ENCODE measurements at regions not wholly inside any gene's neighbourhood (a gene's known extent, or its start where the extent isn't known, plus 50 kb on each side); places are given as distances from the start of the nearest gene placed in this dataset.

DNA sequence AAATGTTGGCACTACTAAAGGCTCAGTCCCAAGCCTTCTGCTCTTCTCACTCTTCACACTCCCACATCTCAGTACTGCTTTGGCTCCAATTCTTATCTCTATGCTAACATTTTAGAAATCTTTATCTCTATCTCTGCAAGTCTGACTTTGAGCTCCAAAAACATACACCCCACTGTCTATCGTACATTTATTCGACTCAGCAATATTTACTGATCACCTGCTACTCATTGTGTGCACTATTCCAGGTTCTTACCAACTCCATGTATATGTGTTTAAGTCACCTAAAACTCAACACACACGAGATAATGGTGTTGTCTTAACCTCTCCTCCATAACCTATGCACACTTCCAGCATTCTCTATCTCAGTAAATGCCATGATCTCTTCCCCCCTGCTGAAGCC lies 268.2 kb upstream of the CRIM1 start:
- H3K4me3 ChIP-seq (ENCODE audit: low read length), result no peak overlapping the region
- H3K27ac ChIP-seq (ENCODE audit: low read length), result no peak overlapping the region
- no peaks in the 10 kb centered on the region for H3K27me3 ChIP-seq (ENCODE audit: control insufficient read depth, insufficient read depth, low read length)

DNA sequence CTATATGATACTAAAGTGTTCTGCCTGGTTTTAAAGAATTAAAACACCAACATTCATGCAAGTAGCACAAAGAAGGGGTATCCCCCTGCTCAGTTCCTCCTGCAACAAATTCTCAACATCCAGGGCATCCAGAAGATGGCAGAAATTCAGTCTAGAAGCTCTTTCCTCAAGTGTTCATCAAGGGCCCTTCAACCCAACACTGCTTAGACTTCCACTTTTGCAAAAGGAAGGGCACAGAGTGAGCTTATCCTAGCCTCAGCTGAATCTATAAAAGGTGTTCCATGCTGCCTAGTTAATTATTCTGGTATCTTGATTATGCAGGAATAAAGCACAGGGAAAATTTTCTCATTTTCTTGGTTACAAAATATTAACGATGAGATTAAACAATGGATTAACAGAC lies 275.8 kb upstream of the CRIM1 start:
- no peaks in the 10 kb centered on the region for H3K36me3 ChIP-seq (ENCODE audit: control insufficient read depth, low read depth, low read length)
- no peaks in the 10 kb centered on the region for H3K9me3 ChIP-seq (ENCODE audit: control insufficient read depth, low read depth, low read length)
- H3K27ac ChIP-seq (ENCODE audit: low read length), result no peak overlapping the region
- H3K9ac ChIP-seq (ENCODE audit: low read length), result no peak overlapping the region
- H3K4me1 ChIP-seq (ENCODE audit: control insufficient read depth, low read depth, low read length), result no peaks in the 10 kb centered on the region
- H3K4me3 ChIP-seq (ENCODE audit: low read length), result no peak overlapping the region
- no peaks in the 10 kb centered on the region for H3K27me3 ChIP-seq (ENCODE audit: control insufficient read depth, insufficient read depth, low read length)

More for the DNA sequence above, 268.2 kb upstream of the CRIM1 start:
- no peaks in the 10 kb centered on the region for H3K36me3 ChIP-seq (ENCODE audit: control insufficient read depth, low read depth, low read length)
- no peaks in the 10 kb centered on the region for H3K4me1 ChIP-seq (ENCODE audit: control insufficient read depth, low read depth, low read length)
- H3K9ac ChIP-seq (ENCODE audit: low read length), result no peak overlapping the region
- no peaks in the 10 kb centered on the region for H3K9me3 ChIP-seq (ENCODE audit: control insufficient read depth, low read depth, low read length)

DNA sequence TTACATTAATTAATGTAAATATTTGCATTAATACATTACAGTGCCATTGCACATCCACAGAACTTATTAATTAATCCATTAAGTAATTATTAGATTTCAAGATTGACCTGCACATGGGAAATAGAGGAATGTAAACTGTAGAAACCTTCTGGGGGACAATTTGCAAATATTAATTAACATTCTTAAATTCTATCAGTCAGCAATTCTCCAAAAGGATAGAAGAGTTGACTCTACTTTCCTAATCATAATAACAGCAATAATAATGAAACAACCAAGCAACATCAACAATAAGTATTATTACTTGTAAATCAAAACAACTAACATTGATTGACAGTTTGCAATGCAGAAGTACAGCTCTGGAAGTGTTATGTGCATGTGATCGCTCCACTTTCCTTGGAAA lies 281.6 kb upstream of the CRIM1 start:
- Histone ChIP-seq H3K27me3 (ENCODE audit: control insufficient read depth, insufficient read depth, low read length) (no peaks in the 10 kb centered on the region), H3K36me3 (ENCODE audit: control insufficient read depth, low read depth, low read length) (no peaks in the 10 kb centered on the region)

DNA sequence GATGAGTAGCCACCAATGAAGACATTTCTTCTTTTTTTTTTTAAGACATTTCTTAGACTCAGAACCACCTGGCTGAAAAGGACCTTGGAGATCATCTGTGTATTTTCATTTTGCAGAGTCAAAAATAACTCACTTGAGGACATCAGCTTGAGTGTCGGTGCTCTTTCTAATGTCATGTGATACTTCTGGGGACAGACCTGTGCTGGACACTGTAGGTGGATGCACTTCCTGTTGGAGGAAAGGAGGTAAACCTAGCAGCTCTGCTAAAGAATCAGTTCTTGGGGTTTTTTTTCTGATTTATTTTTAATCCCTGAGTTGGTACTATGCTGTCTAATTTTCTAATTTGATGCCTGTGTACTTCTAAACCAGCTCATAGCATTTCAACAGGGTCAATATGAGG lies 283.9 kb upstream of the CRIM1 start:
- no peaks in the 10 kb centered on the region for H3K4me1 ChIP-seq (ENCODE audit: control insufficient read depth, low read depth, low read length)

More for the DNA sequence above, 281.6 kb upstream of the CRIM1 start:
- no peak overlapping the region for H3K4me3 ChIP-seq (ENCODE audit: low read length)
- H3K27ac ChIP-seq (ENCODE audit: low read length), result no peak overlapping the region
- no peak overlapping the region for H3K9ac ChIP-seq (ENCODE audit: low read length)
- no peaks in the 10 kb centered on the region for H3K4me1 ChIP-seq (ENCODE audit: control insufficient read depth, low read depth, low read length)
- no peaks in the 10 kb centered on the region for H3K9me3 ChIP-seq (ENCODE audit: control insufficient read depth, low read depth, low read length)

DNA sequence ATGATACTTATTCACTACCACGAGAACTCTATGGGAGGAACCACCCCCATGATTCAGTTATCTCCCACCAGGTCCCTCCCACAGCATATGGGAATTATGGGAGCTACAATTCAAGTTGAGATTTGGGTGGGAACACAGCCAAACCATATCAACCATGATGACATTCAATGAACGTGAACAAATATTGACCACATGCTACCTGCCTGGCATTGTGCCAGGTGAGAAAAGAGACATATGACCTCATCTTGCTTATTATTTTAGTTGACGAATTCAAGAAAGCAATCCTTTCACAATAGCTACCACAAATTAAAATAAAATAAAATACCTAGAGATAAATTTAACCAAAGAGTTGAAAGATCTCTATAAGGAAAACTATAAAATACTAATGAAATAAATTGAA lies 286.5 kb upstream of the CRIM1 start:
- Histone ChIP-seq H3K4me3 (ENCODE audit: low read length) (no peak overlapping the region), H3K36me3 (ENCODE audit: control insufficient read depth, low read depth, low read length) (no peaks in the 10 kb centered on the region), H3K4me1 (ENCODE audit: control insufficient read depth, low read depth, low read length) (no peaks in the 10 kb centered on the region), H3K9me3 (ENCODE audit: control insufficient read depth, low read depth, low read length) (no peaks in the 10 kb centered on the region), H3K9ac (ENCODE audit: low read length) (no peak overlapping the region), H3K27me3 (ENCODE audit: control insufficient read depth, insufficient read depth, low read length) (no peaks in the 10 kb centered on the region), H3K27ac (ENCODE audit: low read length) (no peak overlapping the region)

More for the DNA sequence above, 283.9 kb upstream of the CRIM1 start:
- no peak overlapping the region for H3K27ac ChIP-seq (ENCODE audit: low read length)
- H3K9ac ChIP-seq (ENCODE audit: low read length), result no peak overlapping the region
- H3K9me3 ChIP-seq (ENCODE audit: control insufficient read depth, low read depth, low read length), result no peaks in the 10 kb centered on the region
- H3K36me3 ChIP-seq (ENCODE audit: control insufficient read depth, low read depth, low read length), result no peaks in the 10 kb centered on the region
- no peak overlapping the region for H3K4me3 ChIP-seq (ENCODE audit: low read length)
- H3K27me3 ChIP-seq (ENCODE audit: control insufficient read depth, insufficient read depth, low read length), result no peaks in the 10 kb centered on the region

DNA sequence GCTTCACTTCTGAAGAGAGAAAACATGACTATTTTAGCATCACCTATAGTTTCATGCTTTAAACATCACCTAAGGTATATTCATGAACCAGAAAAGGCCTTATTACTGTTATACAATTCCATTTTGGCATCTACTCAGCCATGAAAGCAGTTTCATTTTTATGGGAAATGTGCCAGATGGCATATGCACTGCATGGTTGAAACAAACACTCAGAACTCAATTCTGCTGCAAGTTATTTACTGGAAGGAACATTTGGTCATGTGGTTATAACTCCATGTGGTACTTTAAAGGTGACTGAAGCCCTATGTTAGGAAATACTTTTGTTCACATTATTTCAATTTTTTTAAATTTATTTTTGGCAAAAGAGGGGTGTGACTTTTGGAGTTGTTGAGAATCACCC lies 287.5 kb upstream of the CRIM1 start:
- Histone ChIP-seq H3K27me3 (ENCODE audit: control insufficient read depth, insufficient read depth, low read length) (no peaks in the 10 kb centered on the region), H3K9me3 (ENCODE audit: control insufficient read depth, low read depth, low read length) (no peaks in the 10 kb centered on the region), H3K4me3 (ENCODE audit: low read length) (no peak overlapping the region), H3K27ac (ENCODE audit: low read length) (no peak overlapping the region), H3K36me3 (ENCODE audit: control insufficient read depth, low read depth, low read length) (no peaks in the 10 kb centered on the region), H3K4me1 (ENCODE audit: control insufficient read depth, low read depth, low read length) (no peaks in the 10 kb centered on the region), H3K9ac (ENCODE audit: low read length) (no peak overlapping the region)

DNA sequence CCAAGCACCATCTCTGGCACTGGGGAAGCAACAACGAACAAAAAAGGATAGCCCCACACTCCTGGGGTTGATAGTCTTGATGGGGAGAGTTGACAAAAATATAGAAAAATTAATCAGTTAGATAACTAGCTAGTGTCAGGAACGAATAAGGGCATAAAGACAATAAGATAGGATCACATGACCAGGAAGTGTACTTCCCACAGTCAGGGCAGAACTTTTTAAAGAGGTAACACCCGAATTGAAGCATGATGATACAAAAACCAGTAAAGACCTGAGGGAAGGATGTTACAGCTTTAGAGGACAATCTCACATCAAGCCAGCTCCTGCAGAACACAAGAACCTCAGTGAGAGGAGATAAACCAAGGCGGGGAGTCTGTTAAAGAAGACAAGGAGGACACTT lies 295.4 kb upstream of the CRIM1 start:
- H3K4me3 ChIP-seq (ENCODE audit: low read length), result no peak overlapping the region
- no peak overlapping the region for H3K27ac ChIP-seq (ENCODE audit: low read length)
- H3K9ac ChIP-seq (ENCODE audit: low read length), result no peak overlapping the region

DNA sequence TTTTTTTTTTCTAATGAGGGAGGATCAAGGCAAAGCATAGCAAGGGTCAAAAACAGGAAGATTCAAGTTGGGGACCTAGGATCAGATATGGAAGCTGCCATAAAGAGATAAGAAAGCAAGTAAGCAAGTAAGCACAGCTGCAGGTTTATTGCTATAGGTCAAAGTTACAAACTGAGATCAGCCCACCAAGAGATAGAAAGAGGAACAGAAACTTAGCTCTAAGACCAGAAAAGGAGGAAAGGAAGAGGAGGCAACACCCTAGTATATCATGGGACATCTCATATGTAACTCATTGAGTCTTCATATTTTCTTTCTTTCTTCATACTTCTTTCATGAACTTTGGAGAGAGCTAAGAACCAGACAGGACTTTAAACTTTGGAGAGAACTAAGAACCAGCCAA lies 295.9 kb upstream of the CRIM1 start:
- H3K4me1 ChIP-seq (ENCODE audit: control insufficient read depth, low read depth, low read length), result peaks cover 10% of the 10 kb centered on the region
- H3K4me3 ChIP-seq (ENCODE audit: low read length), result no peak overlapping the region
- no peaks in the 10 kb centered on the region for H3K9me3 ChIP-seq (ENCODE audit: control insufficient read depth, low read depth, low read length)
- no peaks in the 10 kb centered on the region for H3K27me3 ChIP-seq (ENCODE audit: control insufficient read depth, insufficient read depth, low read length)
- H3K27ac ChIP-seq (ENCODE audit: low read length), result no peak overlapping the region
- no peak overlapping the region for H3K9ac ChIP-seq (ENCODE audit: low read length)
- H3K36me3 ChIP-seq (ENCODE audit: control insufficient read depth, low read depth, low read length), result no peaks in the 10 kb centered on the region

More for the DNA sequence above, 295.4 kb upstream of the CRIM1 start:
- Histone ChIP-seq H3K9me3 (ENCODE audit: control insufficient read depth, low read depth, low read length) (no peaks in the 10 kb centered on the region), H3K4me1 (ENCODE audit: control insufficient read depth, low read depth, low read length) (peaks cover 10% of the 10 kb centered on the region), H3K36me3 (ENCODE audit: control insufficient read depth, low read depth, low read length) (no peaks in the 10 kb centered on the region), H3K27me3 (ENCODE audit: control insufficient read depth, insufficient read depth, low read length) (no peaks in the 10 kb centered on the region)

DNA sequence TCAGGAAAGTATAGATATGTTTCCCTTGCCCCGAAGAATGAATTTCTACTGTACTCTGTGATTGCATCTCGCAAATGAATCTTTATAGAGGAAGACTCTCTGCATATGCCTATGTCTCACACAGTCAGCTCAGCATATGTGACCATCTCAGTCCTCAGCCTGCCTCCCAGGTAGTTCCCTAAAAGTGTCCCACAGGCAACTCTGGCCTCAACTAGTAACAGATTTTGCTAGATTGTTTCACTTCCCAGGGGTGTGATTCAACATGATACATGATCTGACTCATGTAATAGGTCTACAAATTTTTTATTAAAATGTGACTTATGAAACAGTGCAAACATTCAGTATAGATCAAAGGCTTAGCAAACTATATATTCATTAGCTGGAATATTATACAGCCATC lies 296.6 kb upstream of the CRIM1 start:
- no peak overlapping the region for H3K4me3 ChIP-seq (ENCODE audit: low read length)
- peaks cover 10% of the 10 kb centered on the region for H3K4me1 ChIP-seq (ENCODE audit: control insufficient read depth, low read depth, low read length)
- H3K36me3 ChIP-seq (ENCODE audit: control insufficient read depth, low read depth, low read length), result no peaks in the 10 kb centered on the region
- no peak overlapping the region for H3K27ac ChIP-seq (ENCODE audit: low read length)
- no peaks in the 10 kb centered on the region for H3K27me3 ChIP-seq (ENCODE audit: control insufficient read depth, insufficient read depth, low read length)
- no peak overlapping the region for H3K9ac ChIP-seq (ENCODE audit: low read length)
- H3K9me3 ChIP-seq (ENCODE audit: control insufficient read depth, low read depth, low read length), result no peaks in the 10 kb centered on the region

DNA sequence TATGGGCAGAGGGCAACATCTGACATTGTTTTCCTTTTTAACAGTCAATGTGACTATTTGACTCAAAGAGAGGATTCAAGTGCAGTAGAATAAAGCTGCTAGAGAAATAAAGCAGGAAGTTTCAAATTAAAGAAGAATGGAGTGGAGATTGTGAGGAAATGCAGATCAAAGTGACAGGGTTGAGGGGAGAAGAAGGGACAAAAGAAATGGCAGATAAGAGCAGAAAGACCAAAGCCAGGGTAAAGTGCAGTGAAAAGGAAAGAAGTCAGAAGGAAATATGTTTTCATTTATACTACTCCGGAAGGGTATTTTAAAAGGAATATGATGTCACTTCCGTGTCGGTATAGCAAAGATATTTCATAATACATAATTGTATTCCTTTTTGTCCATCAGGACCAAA lies 297.5 kb upstream of the CRIM1 start:
- Histone ChIP-seq H3K9me3 (ENCODE audit: control insufficient read depth, low read depth, low read length) (no peaks in the 10 kb centered on the region), H3K36me3 (ENCODE audit: control insufficient read depth, low read depth, low read length) (no peaks in the 10 kb centered on the region), H3K4me1 (ENCODE audit: control insufficient read depth, low read depth, low read length) (peaks cover 10% of the 10 kb centered on the region), H3K27me3 (ENCODE audit: control insufficient read depth, insufficient read depth, low read length) (no peaks in the 10 kb centered on the region), H3K4me3 (ENCODE audit: low read length) (no peak overlapping the region), H3K9ac (ENCODE audit: low read length) (no peak overlapping the region), H3K27ac (ENCODE audit: low read length) (no peak overlapping the region)

DNA sequence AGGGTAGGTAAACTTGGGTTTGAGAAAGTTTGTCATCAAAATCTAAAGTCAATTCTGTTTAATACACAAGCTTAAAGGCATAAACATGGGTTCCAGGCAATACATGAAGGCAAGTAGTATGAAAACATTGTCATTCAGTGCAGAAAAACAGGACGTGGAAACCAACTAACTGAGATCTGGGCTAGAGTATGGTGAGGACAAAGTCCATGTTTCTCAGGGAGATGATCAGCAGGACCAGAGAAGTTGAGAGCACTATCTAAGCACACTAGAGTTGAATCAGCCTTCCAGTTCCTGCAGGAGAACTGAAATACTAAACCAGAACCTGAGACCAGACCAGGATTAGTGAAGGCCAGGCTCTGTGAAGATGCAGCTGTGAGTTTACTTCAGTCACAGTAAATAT lies 302.8 kb upstream of the CRIM1 start:
- H3K27me3 ChIP-seq (ENCODE audit: control insufficient read depth, insufficient read depth, low read length), result no peaks in the 10 kb centered on the region
- no peaks in the 10 kb centered on the region for H3K9me3 ChIP-seq (ENCODE audit: control insufficient read depth, low read depth, low read length)
- no peaks in the 10 kb centered on the region for H3K36me3 ChIP-seq (ENCODE audit: control insufficient read depth, low read depth, low read length)
- no peak overlapping the region for H3K4me3 ChIP-seq (ENCODE audit: low read length)
- no peak overlapping the region for H3K27ac ChIP-seq (ENCODE audit: low read length)
- H3K9ac ChIP-seq (ENCODE audit: low read length), result no peak overlapping the region
- H3K4me1 ChIP-seq (ENCODE audit: control insufficient read depth, low read depth, low read length), result peaks cover under 1% of the 10 kb centered on the region

DNA sequence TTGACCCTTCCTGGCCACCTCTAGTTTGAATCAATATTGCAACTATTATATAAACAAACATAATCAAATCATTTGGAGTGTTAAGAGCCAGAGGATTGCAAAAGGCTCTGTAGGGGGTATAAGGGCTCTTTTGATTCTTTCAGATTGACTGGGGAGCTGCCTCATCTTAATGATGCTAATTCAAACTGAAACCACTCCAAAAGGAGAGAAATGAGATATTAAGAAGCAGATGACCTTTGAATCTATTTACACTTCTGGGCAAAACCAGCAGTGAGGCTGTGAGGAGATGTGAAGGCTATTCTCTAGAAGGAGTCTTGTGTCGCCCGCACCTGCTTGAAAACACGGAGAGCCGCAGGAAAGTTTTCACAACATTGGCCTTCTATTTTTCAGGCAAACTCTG lies 311.2 kb upstream of the CRIM1 start:
- no peak overlapping the region for H3K4me3 ChIP-seq (ENCODE audit: low read length)
- no peaks in the 10 kb centered on the region for H3K9me3 ChIP-seq (ENCODE audit: control insufficient read depth, low read depth, low read length)
- H3K9ac ChIP-seq (ENCODE audit: low read length), result no peak overlapping the region
- no peaks in the 10 kb centered on the region for H3K27me3 ChIP-seq (ENCODE audit: control insufficient read depth, insufficient read depth, low read length)
- H3K27ac ChIP-seq (ENCODE audit: low read length), result no peak overlapping the region
- no peaks in the 10 kb centered on the region for H3K36me3 ChIP-seq (ENCODE audit: control insufficient read depth, low read depth, low read length)
- H3K4me1 ChIP-seq (ENCODE audit: control insufficient read depth, low read depth, low read length), result no peaks in the 10 kb centered on the region
